GM19238 (cell line): ENCODE measurements at regions not wholly inside any gene's neighbourhood (a gene's known extent, or its start where the extent isn't known, plus 50 kb on each side); places are given as distances from the start of the nearest gene placed in this dataset.

ENCODE experiments used
- DNase-seq: peaks from one replicate; pipeline ENCODE4 v3.0.0; 2011; ENCODE audit warnings: low spot score; ENCODE audit not compliant: insufficient read length

- DNase-seq, result no peak
Measured at GRCh38 chr13:73901324-73902068, 232.7 kb downstream of the KLF12 start.

GRCh38 chr13:73900591-73900990 lies 233.6 kb downstream of the KLF12 start:
- no peak for DNase-seq

GRCh38 chr13:73898899-73899298 lies 235.3 kb downstream of the KLF12 start:
- DNase-seq, result no peak

DNA sequence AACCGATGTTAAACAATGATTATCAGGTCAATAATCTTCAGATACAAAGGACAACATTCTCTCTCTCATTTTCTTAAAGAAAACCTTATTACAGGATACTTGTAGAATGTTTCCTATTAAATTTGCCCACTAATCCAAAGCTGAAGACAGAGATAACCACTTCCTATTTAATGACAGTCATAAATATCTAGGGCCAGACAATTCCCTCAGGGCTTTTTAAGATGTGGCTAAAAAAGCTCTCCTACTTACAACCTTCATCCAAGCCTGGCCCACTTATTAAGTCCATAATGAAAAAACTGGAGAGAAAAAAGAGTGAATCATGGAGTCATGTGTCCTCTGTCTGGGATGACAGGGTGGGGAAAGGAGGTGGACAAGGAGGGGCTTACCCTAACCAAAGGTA lies 235.9 kb downstream of the KLF12 start:
- DNase-seq, result no peak

GRCh38 chr13:73894995-73895571 lies 239.1 kb downstream of the KLF12 start:
- no peak for DNase-seq

DNA sequence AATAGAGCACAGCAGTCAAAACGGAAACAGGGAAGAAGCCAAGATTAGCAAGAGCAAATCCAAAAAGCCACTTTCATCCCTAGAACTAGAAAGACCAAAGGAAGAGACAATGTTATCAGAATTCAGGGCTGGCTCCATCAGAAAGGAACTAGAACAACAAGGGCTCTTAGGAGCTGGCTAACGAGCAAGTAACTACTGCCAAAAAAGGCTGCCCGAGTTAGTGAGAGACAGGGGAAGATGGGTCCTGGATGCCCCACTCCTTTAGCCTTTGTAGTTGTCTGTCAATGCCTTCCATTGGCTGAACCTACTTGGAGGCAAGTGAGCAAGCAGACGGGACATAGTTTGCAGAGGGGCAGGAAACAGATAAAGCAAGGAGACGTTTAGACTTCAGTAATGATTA lies 240.4 kb downstream of the KLF12 start:
- DNase-seq, result no peak

DNA sequence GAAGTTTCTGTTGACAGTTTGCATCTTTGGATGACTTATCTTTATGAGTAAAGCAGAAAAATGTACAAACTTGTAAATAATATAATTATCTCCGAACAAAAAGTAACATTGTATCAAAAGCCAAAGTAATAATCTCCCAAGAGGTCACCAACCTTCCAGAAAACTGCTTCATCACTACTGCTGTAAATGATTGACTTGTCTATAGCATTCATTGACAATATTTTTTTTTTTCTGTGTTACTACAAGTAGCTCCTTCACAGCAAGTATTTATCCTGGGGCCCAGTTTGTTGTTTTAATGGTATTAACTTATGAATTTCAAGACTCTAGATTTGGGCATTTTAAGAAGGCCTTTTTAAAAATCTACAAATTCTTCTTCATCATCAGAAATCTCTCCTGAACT lies 242.4 kb downstream of the KLF12 start:
- DNase-seq, result no peak

DNA sequence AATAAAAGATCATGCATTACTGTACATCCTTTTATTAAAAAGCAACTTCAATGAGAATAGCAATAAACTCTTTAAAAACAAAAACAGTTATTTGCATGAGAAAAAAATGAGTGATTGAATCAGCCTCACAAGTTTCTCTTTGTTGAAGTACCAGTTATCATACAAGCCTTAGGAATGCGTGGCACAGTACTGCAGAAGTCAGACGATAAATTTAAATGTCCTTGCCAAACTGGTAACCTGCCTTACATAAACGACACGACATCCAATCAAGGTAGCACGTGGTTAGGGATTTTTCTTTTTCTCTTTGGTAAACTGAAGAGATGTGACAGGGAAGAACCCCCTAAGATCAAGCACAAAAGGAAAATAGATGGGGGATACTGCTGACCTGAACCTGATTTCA lies 251.0 kb downstream of the KLF12 start:
- no peak for DNase-seq

GRCh38 chr13:73880365-73880764 lies 253.8 kb downstream of the KLF12 start:
- no peak for DNase-seq

GRCh38 chr13:73879346-73880015 lies 254.7 kb downstream of the KLF12 start:
- DNase-seq, result no peak

DNA sequence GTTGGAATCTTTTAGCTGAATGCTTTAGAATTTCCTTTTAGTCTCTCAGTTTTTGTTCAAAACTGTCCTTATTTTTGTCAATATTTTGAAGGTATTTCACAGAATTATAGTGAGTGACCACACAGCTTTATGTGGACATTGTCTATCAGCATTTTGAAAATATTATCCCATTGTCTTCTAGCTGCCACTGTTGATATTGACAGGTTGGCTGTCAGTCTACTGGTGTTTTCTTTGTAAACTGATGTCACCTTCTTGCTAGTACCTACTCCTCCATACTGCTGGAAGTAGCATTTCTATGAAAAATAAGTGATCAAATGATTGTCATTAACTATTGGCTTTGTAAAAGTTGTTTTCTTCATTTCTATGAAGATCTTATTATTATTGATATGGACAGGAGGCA lies 256.8 kb downstream of the KLF12 start:
- DNase-seq, result no peak

- no peak for DNase-seq
Measured at GRCh38 chr13:73876323-73876722, 257.9 kb downstream of the KLF12 start.

DNA sequence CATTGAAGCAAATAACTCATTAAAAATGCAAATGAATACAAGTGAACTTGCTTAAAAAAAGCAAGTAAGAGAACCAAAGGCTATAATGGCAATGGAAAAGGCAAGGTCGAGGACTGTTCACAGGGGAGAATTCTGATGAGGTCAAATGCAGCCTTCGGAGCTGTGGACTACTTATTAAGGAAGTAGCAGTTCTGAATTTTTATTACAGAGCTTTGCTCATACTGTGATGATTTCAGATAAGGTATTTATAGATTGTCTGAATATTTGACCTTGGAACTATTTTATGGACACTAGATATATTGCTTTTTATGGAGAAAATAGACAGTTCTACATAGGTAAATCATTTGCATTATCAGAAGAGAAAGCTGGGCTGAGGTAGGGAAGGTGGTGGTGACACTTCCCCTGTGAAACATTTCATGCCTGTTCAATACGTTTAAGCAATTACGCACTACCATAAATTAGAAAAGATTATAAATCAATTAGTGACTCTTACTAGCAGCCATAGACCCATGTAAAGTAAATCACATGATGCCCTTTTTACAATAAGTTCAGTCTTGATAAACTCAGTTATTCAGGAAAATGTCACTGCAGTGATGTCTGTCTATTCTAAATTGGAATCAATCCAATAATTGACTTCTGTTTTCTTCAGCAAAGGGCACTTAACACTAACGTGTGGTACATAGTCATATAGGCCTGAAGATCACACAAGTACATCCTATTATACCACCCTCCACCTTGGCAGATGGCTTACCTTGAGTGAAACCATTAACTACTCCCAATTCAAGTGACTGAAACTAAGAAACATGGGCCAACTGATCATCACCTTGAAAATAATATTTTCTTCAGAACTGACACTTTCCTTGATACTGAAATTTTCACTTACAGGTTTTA lies 260.0 kb downstream of the KLF12 start:
- no peak for DNase-seq

- no peak for DNase-seq
Measured at GRCh38 chr13:73872397-73872796, 261.8 kb downstream of the KLF12 start.

DNA sequence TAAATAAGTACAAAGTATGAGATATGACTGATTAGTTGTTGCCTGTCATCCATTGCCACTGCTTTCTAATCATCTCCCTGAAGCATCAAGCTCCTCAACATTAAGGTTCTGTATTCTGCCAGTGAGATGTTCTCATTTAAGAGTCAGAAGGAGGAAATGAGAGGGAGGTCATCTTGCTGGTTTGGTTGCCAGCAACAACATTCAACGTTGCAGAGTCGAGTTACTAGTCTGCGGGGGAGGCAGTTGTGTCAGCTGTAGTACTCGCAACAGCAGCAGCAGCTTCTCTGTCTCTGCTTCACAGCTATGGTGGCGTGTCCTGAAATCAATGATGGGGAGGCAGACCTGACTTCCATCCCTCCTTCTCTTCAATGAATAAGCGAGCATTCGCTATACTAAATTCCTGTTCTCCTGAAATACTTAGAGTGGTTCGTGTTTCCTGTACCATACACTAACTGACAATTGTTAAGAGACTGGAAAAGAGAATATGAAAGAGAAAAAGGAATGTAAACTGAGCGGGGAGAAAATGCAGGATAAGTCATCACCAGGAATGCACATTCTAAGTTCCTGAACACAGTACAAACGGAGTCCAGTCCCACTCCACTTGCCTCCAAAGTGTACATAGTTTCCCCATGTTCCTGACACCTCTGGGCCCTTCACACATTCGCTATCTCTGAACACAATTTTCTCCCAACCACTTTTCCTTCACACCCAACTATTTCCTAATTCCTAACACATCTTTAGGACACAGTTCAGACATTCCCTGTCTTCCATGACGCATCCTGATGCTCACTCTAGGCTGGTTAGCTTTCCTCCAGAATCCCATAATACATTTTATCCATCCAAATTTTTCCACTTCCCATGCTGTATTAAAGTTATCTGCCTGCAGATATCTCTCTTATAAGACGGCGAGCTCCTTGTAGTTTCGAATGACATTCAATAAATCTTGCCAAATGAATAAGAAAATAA lies 263.0 kb downstream of the KLF12 start:
- DNase-seq, result no peak

GRCh38 chr13:73870036-73870741 lies 264.0 kb downstream of the KLF12 start:
- no peak for DNase-seq

- no peak for DNase-seq
Measured at GRCh38 chr13:73865027-73865426, 269.2 kb downstream of the KLF12 start.

DNA sequence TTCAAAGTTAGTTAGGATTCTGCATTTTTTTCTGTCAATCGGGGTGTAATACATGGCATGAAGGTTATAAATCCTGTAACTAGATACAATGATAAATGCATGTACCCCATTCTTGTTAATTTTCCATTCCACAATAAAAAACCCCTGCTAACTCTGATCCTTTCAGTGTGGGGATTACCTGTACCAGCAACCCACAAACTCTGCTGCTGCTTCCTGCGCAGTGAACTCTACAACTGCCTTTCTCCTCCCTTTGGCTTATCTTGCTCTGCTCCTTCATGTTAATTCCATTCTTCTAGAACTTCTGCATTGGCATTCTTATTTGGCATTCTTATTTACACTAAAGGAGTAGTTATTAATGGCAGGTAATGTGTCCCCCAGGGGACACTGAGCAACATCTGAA lies 273.1 kb downstream of the KLF12 start:
- no peak for DNase-seq

DNA sequence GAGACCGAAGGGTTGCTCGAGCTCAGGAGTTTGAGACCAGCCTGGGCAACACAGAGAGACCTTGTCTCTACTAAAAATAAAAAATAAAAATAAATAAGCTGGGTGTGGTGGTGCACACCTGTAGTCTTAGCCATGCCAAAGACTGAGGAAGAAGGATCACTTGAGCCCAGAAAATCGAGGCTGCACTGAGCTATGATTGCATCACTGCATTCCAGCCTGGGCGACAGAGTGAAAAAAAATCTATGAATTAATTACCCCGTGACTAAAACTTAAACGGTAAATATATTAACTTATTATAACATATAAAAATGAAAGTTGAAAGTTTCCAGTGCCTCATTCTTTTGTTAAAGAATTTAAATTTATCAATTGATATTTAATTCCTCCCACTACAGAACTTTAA lies 273.7 kb downstream of the KLF12 start:
- no peak for DNase-seq

DNA sequence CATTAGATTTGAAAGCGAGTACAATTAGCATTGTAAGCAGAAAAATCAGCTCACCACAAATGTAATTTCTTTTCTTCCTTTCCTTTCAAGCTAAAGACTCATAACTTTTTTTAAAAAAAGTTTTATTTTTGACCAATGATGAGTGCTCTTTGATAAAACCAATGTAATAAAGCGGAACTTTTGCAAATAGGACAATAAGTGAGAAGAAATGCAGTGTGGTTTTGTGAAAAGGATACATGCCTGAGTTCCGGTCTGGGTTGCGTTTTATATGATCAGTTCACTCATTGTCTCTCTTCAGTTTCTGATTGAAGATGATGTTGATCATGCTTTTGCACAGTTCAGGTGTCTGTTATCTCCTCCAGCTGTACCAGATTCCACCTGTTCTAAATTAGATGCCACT lies 274.4 kb downstream of the KLF12 start:
- DNase-seq, result no peak
